HG02642 (cell line): ENCODE measurements at regions not wholly inside any gene's neighbourhood (a gene's known extent, or its start where the extent isn't known, plus 50 kb on each side); places are given as distances from the start of the nearest gene placed in this dataset.

Experiments used
- ATAC-seq: cut with Tn5 transposase; IDR thresholded peaks from one replicate; pipeline ENCODE4 v1.9.1; 2021; ENCODE audit warnings: mild to moderate bottlenecking; ENCODE audit not compliant: unreplicated experiment, poor library complexity

DNA sequence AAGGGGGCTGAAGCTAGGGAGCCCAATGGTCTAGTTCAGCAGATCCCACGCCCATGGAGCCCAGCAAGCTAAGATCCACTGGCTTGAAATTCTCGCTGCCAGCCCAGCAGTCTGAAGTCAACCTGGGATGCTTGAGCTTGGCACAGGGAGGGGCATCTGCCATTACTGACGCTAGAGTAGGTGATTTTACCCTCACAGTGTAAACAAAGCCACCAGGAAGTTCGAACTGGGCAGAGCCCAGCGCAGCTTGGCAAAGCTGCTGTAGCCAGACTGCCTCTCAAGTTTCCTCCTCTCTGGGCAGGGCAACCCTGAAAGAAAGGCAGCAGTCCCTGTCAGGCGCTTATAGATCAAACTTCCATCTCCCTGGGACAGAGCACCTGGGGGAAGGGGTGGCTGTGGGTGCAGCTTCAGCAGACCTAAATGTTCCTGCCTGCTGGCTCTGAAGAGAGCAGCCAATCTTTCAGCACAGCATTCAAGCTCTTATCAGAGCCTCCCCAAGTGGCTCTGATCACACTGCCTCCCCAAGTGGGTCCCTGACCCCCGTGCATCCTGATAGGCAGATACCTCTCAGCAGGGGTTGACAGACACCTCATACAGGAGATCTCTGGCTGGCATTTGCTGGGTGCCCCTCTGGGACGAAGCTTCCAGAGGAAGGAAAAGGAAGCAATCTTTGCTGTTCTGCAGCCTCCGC lies 167.8 kb downstream of the CCDC71L start:
- no peak for ATAC-seq

DNA sequence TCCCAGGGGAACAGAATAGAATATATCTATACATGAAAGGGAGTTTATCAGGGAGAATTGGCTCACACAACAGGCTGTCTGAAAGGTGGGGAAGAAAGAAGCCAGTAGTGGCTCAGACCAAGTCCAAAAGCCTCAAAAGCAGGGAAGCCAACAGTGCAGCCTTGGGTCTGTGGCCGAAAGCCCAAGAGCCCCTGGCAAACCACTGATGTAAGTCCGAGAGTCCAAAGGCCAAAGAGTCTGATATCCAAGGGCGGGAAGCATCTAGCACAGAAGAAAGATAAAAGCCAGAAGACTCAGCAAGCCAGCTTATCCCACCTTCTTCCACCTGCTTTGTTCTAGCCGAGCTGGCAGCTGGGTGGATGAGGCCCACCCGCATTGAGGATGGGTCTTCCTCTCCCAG lies 172.5 kb downstream of the CCDC71L start:
- ATAC-seq: no peak

DNA sequence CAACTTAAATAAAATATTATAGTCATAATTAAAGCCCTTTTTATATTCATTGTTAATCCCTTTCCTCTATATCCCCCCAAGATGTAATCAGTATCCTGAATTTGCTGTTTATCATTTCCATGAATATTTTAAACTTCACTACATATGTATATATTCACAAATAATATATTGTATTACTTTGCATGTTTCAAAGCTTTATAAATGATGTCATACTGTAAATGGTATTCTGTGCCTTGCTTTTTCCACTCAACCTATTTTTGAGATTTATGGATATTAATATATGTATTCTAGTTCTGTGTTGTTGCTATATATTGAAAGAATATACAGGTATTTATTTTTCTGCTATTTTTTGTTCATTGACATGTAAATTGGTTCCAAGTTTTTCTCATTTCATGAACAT lies 173.1 kb downstream of the CCDC71L start:
- no peak for ATAC-seq

DNA sequence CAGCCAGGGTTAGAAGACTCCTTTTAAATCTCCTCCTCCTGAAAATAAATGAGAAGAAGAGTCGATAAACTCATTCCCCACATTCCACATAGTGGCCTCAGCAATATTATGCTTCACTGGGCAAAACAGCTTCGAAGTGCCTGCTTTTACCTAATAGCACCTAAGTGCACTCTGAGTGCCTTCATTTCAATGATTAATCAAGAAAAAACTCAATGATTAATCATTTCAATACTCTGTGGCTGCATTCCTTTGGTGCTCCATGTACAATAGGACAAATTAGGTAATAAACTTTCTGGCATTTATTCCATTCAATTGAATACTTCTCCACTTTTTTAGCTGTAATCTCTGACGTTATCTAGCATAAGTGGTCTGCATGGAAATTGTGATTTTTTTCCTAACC lies 174.6 kb downstream of the CCDC71L start:
- no peak for ATAC-seq

DNA sequence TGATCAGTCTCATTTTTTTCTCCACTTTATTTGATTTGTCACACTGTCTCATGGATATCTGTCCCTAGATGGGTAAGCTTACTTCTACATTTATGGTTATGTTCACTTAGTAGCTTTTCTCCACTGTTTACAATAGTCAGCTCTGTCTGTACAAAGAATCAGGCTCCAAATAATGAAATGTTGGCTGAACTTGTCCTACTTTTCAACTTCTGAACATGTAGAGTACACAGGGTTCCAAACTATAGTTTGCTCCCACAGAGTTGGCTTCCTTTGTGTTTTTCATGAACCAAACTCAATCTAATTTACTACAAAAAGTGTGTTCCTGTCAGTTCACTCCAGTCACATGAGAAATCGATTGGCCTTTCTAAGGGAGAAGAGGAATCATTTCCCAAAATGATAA lies 175.0 kb downstream of the CCDC71L start:
- no peak for ATAC-seq

DNA sequence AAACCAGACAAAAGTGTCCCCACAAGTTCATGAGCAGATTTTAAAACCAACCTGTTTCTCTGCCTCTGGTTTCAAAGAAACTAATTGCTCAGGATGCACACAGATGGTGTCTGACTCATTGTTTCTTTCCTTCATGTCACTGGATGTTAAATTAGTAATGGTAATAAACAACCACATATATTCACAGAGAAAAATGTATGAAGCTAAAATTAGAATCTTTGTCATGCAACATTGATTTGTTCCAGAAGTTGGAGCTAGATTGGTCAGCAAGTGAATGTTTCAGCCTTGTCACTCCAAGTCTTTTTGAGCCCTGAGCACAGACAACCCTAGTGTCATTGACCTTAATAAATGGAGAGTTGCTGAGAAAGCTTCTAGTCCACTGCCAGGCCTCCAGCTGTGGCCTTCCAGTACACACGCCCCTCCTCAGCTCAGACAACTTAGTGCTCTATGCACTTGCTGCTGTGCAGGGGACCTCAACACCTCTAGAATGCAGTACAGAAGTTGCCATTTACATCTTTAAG lies 175.9 kb downstream of the CCDC71L start:
- ATAC-seq: peak; percentile 47

DNA sequence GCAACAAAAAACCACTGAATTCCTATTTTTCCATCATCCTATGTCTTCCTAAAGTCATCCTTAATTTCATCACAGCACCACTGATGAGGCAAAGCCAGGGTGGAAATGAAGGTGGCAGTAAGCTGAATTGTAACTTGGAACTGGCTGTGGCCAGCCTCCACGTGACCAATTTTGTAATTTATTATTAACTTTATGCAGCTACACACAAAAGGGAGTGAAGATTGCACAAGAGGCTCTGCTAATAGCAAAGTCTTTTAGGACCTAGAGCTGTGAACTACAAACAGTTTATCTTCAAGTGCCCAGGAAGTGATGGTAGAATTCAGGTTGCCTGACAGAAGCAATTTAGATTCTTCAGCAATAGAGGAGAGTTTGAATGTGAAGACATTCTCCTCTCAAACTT lies 176.4 kb downstream of the CCDC71L start:
- ATAC-seq: peak; percentile 12

DNA sequence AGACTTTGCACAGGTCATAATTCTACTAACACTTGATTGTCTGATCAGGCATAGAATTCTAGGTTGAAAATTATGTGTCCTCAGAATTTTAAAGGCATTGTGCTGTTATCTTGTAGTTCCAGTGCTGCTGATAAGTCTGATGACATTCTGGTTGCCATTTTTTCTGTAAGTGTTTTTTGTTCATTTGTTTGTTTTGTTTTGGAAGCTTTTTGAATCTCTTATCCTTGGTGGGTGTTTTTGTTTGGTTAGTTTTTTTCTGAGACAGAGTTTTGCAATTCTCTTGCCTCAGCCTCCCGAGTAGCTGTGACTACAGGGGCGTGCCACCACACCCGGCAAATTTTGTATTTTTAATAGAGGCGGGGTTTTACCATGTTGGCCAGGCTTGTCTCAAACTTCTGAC lies 178.9 kb downstream of the CCDC71L start:
- no peak for ATAC-seq

DNA sequence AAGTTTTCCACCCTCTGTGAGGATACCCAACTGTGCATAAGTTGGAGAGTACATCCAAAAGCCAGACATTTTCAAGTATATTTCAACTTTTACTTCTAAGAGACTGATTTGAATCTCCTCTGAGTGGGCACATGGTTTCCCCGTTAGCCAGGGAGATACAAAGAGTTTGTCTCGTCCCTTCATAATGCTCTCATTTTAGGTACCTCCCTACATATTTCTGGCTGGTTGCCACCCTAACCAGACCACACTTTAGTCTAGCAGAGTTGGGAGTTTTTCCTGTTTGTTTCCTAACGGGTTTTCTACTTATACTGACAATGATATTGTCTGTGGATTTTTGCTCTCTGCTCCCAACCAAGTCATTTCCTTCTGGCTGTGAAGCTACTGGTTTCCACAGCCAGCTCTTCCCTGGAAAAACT lies 180.3 kb downstream of the CCDC71L start:
- no peak for ATAC-seq

DNA sequence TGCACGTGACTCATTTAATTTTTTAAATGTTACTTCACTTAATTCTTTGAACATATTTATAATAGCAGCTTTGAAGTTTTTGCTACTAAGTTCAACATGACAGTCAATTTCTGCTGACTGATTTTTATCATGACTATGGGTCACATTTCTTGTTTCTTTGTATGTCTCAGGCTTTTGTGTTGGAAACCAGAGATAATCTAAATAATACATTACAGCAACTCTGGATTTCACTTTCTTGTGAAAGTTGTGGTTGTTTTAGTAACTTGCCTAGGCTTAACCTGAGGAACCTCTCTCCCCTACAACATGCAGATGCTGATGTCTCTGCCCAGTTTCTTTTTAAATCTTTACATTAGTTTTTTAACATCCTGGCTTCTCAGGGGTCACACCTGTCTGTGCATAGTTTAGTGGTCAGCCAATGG lies 180.8 kb downstream of the CCDC71L start:
- peak; percentile 58 for ATAC-seq

DNA sequence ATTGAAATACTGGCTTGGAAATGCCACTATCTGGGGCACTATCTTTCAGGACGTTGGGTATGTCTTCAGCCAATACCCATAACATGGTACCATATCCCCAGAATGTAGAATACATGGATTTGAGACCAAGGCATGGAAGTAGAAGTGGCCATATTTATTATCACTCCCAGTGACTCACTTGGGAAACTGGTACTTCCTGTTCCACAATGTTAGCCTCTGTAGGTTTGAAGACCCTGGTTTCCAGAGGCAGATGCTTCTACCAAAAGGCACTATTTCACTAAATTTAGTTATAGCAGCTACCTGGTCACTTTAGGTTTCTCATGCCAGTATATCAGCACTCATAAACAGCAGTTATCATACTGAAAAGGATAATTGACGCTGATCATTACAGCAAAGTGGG lies 184.2 kb downstream of the CCDC71L start:
- no peak for ATAC-seq

DNA sequence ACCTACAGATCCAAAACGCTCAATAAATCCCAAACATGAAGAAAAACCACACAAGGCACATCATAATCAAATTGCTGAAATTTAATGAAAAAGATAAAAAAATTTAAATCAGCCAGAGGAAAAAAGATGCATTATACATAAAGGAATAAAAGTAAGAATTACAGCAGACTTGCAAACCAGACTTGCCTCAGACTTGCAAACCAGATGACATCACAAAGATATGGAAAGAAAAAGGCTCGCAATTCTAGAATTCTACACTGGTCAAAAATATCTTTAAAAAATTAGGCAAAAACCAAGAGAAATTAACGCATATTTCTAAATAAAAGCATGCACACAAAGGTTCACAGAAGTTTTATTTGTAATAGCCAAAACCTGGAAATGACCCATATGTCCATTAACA lies 188.0 kb upstream of the NAMPT start:
- no peak for ATAC-seq

DNA sequence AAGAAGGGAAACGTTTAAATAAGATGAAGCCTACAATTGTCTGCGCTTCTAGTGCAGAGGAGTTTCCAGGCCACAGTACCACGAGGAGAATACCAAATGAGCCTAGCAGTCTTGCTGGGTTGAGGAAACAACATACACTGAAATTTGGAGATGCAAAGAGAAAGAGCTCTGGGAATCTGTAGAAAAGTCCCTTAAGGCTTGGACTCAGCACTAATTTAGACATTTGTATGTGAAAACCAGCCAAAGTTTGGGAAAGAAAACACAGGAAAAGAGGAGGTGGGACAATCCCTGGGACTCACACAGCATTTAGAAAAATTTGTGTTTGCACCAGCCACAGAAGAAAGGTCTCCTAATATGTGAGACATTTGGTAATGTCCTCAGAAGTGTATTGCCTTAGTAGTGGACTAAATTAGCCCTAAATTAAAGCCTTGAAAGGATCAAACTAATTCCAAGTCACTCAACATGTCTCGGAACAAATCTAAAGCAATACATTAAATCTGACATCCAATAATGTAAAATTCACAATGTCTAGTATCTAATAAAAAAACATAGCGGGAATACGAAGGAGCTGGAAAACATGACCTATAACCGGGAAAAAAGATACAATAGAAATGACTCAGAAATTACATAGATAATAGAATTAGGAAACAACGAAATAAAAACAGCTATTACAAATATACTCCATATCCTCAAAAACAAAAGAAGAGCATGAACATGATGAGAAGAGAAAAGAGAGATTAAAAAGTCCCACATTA lies 187.1 kb upstream of the NAMPT start:
- ATAC-seq: no peak

DNA sequence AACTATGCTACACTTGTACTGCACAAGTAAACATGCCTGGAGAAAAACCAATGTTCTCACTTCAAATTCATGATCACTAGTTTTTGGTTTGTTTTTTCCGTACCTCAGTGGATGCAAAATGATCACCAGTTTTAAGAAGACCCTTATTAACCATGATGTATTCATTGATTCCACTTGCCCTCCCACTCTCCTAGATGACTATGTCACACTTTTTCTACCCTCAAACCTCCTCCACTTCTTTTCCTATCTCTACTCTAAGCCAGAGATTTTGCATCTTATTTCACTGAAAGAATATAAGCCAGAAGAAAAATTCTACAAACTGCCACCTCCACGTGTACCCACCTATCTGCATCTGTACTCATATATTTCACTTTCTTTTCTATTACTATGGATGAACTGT lies 186.2 kb upstream of the NAMPT start:
- ATAC-seq: no peak

DNA sequence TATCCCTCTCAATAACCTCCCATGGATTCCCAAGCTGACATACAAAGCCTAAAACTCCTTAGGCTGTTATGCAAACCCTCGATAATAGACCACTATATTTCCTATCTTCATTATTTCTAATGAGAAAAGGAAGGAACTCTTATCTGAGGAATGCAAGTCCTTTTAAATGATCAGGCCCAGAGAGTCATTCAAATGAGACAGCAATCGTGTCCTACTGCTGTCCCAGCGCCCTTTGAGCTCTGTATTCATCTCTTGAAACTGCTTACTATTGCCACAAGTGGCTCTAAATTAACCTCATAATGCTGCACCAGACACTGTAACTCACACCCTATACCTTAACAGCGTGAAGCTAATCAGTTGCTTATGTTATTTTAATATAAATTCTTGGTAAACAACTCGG lies 182.1 kb upstream of the NAMPT start:
- no peak for ATAC-seq

DNA sequence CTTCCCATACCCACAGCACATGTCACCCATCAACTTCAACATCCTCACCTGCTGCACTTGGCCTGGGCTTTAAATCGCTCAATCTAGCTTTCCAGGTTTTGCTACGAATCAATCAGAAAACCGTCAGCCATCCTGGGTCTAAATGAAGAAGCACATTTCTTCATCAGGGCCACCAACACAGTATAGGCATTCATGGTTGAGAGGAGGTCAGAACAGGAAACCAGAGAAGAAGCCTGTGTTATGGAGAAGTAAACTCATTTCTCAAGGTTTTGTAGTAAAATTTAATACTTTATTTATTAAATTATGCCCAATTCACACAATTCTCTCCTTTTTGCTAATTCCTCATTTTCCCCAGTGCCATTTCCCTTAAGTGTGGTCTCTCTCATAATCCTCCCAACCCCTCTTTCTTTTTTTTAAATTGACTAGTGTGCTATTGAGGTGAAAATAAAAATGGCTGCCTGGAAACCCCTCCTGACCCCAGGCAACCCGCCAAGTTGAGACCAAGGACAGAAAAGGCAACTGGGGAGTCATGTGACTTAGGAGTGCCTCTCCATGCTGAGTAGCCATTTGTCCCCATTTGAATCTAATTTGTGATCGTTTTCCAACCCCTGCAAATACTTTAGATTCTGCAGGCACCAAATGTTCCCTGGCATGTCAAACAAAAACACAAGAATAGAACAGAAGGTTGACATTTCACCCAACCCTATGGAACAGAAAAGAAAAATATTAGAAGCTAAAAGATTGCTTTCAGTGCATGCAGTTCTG lies 181.1 kb upstream of the NAMPT start:
- ATAC-seq: no peak

DNA sequence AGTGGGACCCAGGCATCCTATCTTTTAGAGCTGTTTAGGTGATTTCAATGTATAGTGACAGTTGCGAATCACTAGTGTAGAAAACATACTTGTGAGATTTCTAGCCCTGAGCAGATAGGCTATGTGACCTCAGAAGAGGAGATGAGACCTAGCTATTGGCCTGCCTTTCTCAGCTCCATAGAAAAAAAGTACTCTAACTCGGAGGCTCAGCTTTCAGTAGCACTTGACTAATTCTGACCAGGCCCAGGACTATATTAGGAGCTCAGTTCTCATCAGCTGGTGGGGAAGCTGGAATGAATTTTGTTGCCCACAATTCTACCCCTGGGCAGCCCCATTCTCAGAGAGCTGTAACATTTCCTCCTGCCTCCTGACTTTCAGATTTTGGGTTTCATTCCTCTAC lies 179.9 kb upstream of the NAMPT start:
- ATAC-seq: no peak

DNA sequence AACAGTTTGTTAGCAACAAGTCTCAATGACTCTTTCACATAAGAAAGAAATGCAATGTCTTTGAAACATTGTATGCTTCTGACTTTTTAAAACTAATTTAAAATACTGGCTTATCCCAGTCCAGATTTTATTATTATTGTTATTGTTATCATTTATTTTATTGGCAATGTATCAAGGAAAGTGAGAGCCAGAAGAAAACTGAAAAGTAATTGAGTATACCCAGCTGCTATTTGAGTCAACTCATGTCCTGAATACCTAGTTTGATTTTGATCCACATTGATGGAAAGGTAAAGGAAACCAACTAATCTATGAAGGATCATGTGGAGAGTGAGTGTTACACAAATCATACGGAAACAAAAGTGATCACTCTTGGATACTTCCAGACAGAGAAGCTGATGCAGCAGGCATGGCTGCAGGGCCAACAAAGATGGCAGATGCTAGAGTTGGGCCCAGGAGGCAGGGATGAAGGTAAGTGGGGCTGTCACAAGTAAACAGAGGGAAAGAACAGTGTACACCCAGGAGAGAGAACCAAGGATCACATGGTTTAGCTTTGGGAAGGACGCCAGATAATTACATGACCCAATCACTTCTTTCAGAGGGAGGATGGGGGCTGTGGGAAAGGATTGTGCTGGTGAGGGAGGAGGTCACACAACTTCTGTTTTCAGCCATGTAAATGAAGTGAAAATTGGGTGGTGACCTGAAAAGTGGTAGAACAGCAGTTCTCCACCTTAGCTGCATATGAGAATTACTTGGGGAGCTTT lies 179.2 kb upstream of the NAMPT start:
- ATAC-seq: no peak

DNA sequence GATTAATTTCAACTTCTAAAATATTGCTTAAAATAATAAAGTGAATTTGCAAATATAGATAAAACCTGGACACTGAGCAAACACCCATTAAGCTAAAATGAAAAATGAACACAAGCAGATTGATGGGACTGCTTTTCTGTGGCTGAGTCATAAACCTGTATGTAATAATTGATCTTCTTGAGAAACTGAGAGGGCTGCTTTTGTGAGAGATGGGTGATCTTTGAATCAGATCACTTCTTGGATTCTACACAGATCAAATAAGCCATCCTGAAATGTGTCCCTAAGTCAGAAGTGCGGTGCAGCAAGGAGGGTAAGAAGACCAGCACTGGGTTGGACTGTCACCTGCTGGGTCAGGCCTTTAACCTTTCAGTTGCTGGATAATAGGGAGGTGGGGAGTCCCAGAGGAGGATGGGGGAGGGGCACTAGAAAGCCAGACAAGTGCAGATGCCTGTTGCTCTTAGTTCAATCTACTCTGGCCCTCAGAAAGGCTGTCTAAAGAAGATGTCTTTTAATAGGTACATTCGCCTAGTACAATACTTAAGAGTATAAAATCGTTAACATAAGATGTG lies 178.2 kb upstream of the NAMPT start:
- ATAC-seq: no peak

DNA sequence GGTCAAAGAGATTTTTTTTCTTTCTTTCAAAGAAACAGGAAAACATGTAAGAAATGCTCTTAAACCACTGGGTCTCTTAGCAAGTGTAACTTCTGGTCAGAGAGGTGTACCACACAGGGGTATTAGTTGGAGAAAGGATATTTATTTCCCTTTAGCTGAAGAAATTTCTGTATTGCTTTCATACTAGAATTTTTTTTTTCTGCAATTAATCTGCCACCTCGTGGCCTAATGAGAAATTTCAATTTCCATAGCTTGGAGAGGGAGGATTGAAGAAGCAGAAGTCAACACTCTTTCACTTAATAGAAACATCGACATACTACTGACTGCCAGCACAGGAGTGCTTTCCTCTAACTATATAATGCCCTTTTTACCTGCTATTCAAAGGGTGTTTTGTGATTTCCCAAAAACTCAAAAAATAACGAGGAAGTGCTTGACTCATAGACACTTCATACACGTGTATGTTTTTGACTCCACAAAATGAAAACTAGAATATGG lies 177.6 kb upstream of the NAMPT start:
- no peak for ATAC-seq
